ENCODE measurements at regions not wholly inside any gene's neighbourhood (a gene's known extent, or its start where the extent isn't known, plus 50 kb on each side); places are given as distances from the start of the nearest gene placed in this dataset.
"Not testable (repeated sequence)": the region's sequence is repeated elsewhere in the genome, so short reads cannot be mapped to it uniquely, and the experiment has no call there.

DNA sequence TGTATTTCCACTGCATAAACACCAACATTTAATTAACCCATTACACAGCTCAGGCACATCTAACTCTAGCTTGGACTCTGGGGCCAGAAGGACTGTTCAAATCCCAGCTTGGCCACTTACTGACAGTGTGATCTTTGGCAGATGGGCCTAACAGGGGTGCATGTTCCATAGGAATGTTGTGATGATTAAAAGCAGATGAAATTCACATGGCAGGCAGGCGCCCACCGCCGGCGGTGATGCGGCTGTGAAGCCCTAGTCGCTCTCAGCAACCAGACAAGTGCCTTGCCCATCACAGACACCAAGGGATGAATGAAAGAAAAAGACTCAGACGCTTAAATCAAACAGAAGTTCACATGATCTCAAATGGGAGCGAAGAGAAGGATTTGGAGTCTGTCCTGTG lies 84.6 kb upstream of the WSB1 start:
- no peak for DNase-seq

DNA sequence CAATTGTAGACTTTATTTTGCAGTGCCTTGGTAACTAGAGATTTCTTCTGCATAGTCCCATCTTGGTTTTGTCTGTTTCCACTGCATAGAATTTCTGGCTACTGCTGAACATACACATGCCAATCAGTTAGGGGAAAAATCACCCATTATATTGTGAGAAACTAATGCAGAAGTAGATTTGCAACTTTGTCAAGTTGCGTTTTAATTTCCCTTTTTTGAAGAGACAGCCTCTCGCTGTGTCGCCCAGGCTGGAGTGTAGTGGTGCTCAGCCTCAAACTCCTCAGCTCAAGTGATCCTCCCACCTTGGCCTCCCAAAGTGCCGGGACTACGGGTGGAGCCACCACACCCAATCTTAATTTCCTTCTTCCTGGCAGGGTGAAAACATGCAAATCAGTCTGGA lies 83.1 kb upstream of the WSB1 start:
- DNase-seq: not testable (repeated sequence)

DNA sequence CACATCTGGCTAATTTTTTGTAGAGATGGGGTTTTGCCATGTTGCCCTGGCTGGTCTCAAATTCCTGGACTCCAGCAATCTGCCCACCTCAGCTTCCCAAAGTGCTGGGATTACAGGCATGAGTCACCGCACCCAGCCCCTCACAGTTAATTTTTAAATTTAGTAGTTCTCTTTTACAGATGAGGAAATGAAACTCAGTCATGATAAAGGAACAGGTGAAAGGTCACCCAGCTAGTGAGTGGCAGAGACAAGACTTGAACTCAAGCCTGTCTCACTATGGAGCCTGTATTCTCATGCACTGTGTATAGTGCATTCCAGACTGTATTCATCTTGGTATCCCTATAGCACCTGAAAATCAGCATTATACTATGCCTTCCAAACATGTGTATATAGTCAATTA lies 77.1 kb upstream of the WSB1 start:
- no peak for DNase-seq

DNA sequence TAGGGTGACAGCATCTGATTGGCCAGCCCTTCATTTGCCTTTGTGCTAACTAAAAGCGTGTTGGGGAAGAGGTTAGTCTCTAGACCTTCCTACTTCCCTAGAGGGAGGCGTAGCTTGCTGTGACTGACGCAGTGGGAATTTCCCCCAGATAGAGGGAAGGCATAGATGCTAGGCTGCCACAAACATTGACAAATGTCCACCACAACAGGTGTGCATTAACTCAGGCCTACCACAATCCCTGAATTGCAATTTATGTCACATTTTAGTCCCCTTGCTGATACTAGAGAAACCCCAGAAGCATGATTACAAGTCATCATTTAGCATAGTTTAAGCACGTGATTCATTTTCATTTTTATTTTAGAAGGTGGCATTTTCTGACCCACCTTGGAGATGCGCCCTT lies 76.3 kb upstream of the WSB1 start:
- no peak for DNase-seq

DNA sequence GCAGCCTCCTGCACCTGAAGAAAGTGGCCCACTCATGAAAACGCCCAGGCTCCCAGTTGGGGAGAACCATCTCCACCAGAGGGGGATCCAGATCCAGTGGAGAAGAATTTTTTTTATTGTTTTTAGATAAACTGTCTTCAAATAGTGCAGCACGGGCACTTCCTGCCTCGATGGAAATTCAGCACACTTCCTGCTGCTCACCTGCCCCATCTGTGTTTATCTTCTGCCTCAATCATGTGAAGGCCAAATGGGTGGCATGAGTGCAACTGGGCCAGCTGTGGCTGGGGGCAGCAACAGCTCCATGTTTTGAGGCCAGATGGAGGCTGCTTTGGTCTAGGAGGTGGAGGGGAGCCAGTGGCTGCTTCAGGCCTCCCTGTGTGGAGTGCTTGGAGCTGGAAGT lies 75.9 kb upstream of the WSB1 start:
- DNase-seq: no peak

DNA sequence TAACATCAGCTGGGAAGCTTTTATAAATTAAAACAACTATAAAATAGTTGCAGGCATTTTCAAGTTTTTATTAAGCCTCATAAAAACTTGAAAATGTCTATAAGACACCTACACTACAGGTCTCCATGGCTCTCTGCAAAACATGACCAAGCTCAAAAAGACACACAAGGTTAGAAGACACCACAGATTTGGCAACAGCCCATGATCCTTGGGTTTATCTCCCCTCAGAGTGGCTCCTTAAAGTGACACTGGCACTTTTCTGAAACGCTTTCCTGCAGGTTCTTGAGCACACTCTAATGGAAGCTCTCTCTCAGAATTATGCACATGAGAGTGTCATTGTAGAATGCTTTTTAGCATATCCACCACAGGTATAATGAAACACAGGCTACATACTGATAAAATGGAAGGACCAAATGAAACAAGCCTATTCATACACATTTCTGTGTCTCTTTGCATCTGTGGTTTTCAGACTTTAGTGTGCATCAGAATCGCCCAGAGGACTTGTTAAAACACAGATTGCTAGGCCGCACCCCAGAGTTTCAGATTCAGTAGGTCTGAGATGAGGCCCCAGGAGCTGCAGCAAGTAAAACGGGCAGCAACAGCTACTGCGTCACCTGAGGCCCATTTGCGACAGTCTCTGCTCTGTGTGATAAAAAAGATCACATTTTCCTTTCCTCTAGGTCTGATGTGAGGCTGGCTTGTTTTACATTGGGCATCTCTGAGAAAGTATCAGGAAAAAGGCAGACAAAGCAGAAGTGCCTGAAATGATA lies 75.0 kb upstream of the WSB1 start:
- DNase-seq: no peak

DNA sequence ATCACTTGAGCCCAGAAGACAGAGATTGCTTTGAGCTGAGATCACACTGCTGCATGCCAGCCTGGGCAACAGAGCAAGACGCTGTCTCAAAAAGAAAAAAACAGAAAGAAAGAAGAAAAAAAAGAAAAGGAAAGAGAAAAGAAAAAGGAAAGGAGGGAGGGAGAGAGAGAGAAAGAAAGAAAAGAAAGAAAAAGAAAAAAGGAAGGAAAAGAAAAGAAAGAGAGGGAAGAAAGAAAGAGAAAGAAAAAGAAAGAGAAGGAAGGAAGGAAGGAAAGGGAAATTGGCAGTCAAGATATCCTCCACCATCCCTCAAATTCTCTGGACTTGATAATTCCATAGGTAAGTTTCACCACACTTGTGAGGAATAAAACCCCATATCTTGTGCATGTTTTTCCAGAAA lies 71.4 kb upstream of the WSB1 start:
- DNase-seq: no peak

DNA sequence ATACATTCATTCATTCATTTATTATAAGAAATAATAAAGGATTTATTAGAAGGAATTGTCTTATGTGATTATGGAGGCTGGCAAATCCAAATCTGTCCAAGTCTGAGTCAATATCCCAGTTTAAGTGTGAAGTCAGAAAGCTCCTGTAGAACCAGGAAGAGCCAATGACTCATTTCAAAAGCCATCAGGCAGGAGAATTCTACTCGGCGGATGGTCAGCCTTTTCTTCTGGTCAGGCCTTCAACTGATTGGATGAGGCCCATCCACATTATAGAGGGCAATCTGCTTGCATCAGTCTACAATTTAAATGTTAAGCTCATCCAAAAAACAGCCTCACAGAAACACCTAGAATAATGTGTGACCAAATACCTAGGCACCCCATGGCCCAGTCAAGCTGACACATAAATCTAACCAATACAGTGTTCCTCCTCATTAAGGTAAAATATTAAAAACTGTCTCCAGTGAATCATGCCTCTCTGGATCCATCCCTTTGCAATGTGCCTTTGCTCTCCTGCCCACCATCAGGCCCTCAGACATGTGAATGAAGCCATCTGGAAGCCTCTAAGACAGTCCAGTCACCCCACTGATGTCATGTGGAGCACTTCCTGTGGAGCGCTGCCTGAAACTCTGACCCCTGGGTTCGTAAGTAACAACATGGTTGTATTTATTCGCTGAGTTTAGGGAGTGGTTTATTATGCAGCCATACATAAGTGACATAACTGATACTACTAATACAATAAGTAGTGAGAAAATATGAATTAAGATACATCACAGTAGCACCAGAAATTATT lies 69.2 kb upstream of the WSB1 start:
- DNase-seq: no peak

DNA sequence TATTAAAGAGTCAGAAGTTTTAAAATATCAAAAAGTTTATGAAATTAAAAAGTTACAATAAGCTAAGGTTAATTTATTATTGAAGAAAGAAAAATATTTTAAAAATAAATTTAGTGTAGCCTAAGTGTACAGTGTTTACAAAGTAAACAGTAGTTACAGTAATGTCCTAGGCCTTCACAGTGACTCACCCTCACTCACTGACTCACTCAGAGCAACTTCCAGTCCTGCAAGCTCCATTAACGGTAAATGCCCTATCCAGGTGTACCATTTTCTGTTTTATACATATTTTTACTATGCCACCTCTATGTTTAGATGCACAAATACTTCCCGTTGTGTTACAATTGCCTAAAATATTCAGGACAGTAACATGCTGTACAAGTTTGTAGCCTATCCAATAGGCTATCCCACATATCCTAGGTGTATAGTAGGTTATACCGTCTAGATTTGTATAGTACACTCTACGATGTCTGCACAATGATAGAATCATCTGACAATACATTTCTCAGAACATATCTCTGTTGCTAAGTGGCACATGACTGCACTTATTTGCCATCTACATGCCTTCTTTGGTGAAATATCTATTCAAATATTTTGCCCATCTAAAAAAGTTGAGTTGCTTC lies 67.2 kb upstream of the WSB1 start:
- DNase-seq: no peak

DNA sequence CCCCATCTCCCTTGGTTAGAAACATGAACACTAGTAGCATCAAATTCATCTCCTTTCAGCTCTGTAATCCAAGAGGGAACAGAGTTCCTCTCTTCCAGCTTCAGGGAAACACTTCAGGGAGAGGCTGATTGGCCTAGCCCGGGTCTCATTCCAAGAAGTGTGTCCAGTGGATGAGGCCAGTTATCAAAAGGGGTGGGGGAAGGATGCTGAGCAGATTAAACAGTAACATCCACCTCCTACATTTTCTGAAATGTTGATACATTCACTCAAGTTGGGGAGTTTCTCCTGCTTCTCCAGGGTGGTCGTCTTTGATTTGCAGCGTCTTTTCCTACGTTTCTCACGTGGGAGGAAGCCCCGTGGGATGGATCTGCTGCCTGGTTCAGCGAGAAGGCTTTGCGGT lies 62.9 kb upstream of the WSB1 start:
- DNase-seq: no peak

DNA sequence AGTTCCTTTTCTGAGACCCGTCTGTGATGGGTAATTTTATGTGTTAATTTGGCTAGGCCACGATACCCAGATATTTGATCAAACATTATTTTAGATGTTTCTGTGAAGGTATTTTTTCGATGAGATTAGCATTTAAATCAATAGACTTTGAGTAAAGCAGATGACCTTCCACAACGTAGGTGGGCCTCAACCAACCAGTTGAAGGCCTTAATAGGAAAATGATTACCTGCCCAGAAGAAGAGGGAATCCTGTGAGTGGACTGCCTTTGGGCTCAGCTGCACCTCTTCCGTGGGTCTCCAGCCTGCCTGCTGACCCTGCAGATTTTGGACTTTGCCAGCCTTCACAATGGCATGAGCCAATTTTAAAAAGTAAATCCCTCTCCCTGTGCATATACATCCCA lies 61.6 kb upstream of the WSB1 start:
- DNase-seq: no peak

DNA sequence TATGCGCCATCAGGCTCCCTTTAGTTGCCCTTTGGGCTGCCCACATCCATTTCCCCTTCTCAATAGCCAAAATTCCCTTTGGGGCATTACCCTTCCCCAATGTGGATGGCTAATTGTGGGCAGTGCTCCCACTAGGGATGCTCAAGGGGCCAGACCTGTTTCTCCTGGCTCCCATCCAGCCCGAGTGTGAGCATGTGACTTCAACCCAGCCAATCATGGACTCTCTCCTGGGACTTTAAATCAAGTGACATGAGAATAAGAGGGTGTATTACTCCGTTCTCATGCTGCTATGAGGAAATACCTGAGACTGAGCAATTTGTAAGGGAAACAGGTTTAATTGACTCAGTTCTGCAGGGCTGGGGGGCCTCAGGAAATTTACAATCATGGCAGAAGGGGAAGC lies 60.9 kb upstream of the WSB1 start:
- no peak for DNase-seq

DNA sequence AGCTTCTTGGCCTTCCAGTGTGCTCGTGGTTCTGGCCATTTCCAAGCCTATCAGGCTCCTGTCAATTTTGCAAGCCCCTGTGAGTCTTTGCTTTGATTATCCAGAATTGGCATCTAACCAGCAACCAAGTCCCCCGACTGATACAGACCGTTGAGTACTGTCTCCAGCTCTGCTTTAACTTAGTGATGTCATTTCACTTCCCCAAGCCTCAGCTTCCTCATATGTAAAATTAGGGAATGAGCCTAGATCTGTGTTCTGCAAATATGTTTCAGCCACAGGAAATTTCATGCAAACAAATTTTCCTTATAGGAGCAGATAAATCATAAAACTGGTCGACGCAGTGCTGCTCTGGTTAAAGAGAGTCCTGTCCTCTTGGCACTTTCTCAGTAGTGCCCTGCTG lies 60.1 kb upstream of the WSB1 start:
- no peak for DNase-seq

DNA sequence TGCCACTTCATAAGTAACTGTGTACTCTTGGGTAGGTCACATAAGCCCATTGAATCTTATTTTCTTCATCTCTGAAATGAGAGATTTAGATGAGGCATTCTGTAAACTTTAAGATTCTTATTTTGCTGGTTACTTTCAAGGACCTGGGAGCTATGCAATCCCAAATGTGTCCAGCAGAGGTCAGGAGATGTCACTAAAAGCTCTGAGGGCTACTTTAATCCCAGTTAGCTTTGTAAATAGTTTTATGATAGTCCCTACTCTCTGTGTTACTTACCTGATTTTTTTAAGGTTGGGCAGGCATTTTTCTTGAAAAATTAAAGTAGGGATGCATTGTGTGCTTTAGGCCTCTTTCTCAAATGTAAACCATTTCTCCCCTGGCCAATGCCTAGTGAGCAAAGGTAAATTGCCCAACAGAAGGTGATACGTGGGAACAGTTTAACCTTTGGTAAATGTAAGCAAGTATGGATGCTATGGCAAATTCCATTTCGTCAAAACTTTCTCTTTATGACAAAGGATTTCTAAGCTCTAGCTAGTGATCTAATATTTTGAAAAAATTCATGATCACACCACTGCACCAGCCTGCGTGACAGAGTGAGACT lies 57.1 kb upstream of the WSB1 start:
- peak; percentile 73 for DNase-seq

DNA sequence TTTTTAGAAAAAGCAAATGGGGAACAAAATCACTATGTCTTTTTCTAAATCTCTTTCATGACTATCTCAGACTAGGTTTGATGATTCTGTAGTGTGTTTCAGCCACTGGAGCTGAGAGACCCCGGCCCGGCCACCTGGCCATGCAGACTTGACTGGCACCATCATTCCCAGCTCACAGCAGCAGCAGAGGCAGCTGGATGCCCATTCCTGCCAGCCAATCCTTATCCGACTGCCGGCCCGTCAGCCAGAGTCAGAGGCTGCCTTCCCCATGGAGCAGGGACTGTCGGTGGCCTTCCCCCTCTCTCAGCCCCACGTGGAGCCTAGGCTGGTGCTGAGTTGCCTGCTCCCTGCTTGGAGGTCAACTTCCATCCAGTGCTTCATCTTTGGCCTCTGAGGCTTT lies 56.0 kb upstream of the WSB1 start:
- no peak for DNase-seq

DNA sequence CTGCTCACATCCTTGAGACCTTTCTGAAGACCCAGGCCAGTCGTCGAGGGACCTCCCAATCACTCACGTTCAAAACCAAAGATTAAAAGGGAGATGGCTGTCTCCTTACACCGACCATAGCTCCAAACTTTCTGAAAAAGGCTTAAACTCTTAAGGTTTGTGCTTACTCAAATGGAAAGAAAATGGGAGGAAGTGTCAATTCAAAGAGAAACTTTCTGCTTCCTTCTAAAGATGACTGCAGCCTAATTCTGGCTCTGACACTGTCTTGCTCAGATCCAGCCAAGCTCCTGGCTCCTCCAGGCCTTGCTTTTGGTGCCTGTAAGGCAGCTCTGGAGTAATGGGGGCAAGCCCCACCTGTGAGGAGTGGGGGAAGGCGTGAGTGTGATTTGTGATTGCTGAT lies 54.9 kb upstream of the WSB1 start:
- no peak for DNase-seq

DNA sequence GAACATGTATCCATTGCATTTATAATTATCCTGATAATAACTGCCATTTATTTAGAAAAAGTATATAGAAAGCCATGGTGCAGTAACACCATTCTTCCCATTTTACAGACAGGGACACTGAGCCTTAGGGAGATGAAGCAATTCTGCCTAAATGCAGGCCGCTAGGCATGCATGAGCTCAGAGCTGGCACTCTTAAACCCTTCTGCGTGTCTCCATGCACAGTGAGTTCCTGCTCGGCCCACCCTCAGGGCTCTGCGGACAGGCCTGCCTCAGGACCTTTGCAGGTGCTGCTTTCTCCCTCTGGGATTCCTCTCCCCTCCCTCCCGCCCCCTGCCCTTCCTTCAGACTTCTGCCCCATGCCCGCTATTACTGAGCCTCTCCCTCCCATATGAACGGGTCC lies 54.3 kb upstream of the WSB1 start:
- no peak for DNase-seq

DNA sequence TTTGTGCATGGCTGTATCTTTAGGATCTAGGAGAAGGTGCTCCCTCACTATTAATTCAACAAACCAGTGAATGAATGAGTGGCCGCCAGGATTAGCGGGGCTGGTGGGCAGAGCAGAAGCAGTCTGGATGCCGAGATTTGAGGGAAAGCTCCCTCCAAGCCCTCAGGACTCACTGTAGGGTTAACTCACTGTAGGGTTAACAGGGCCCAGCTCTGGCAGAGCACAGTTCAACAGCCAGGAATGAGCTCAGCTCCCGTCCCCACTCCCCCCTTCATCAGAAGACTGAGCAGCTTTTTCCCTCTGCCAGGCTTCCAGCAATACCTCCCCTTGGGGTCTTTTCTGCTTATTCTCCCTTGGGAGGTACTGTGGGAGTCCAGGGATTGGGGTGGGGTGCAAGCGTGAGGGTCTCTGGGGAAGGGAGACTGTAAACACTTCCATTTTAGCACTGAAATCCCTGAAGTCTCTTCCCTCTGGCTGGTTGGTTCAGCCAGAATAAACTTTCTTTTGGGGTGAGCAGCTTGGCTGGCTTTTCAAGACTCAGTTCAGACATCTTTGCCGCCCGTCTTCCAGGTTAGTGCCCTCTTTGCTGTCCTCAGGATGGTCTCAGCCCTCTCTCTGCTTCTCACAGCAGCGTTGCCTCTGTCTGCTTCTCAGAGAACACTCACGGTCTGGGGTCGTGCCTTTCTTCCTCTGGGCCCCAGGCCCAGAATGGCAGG lies 53.7 kb upstream of the WSB1 start:
- DNase-seq: no peak

DNA sequence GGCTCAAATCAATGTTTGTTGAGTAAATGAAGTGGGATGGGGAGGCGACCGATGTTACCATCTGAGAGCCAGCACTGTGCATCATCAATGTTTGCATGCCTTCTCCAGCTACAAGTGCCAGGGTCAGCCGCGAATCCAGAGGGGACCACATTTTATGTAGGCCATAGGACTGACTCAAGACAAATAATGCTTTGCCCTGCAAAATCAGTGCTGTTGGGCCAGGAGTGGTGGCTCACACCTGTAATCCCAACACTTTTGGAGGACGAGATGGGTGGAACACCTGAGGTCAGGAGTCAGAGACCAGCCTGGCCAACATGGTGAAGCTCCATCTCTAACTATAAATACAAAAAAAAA lies 53.1 kb upstream of the WSB1 start:
- no peak for DNase-seq

DNA sequence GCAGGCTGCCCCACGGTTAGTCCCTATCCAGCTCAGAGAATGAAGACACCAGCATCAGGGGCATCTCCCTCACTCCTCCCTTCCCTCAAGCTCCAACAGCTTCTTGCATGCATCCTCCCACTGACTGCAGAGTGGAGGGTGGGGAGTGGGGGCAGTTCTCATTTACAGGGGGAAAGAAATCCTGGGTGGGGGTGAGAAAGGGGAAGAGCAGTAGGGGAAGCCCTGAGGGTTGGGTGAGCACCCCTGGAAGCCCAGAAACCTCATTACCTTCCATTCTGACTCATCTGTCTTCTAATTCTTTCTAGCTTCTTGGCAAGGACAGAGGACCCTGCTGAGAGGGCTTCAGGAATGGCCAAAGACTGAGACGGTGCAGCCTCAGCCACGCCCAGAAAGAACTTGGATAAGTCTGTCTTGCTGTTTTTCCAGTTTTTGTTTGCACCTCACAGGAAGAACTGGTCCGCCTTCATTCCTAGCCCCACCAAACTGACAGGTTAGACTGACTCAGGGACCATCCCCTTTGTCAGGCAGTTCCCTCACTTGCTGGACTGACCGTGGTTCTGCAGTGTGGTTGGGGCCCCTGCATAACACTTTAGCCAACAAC lies 52.5 kb upstream of the WSB1 start:
- DNase-seq: no peak

DNA sequence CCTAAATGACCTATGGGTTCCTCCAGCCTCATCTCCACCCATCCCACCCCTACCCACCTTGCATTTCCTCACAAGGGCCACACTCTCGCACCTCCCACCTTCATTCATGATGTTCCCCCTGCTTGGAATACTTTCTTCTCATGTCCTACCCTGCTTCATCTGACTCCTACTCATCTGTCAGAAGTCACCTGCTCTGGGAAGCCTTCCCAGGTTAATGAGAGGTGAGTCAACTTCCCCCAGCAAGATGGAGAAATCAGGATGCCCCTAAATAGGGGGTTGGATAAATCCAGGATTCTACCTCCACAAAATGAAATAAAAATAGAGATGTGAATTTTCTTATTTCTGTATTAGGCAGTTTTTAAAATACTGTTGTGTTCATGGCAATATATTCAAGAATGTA lies 51.0 kb upstream of the WSB1 start:
- no peak for DNase-seq

DNA sequence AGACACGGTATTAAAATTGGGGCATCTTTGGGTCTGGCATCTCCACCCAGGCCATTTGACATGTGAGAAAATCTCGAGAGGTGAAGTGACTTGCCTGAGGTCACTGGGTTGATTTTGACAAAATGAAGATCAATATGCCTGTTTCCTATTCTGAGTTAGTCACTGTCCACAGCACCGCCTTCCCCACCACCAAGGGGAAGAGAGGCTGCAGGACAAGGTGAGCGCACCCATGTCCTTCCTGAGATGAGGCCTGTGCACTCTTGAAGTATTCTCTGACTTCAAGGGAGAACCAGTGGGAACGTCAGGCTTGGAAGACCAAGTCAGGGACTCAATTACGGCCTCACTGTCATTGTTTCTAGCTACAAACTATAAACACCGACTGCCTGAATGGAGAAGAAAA lies 49.9 kb upstream of the WSB1 start:
- DNase-seq: no peak

Data from right forelimb (tissue), 1 donor.